Ascending aorta (tissue), 2 donors: ENCODE measurements at regions not wholly inside any gene's neighbourhood (a gene's known extent, or its start where the extent isn't known, plus 50 kb on each side); places are given as distances from the start of the nearest gene placed in this dataset.
A peak's percentile ranks its signal among the peaks of the same experiment; 100 is the strongest.
"Not testable (repeated sequence)": the region's sequence is repeated elsewhere in the genome, so short reads cannot be mapped to it uniquely, and the experiment has no call there.

ENCODE experiments used
- DNase-seq, 2 donors: peaks; one replicate each; pipeline ENCODE4 v3.0.0-alpha.2; 2019; ENCODE audit warnings: low spot score in 2 of 2
- H3K27ac ChIP-seq, 2 donors: fragments of 200-600 bp; sonication (generic); one replicate each; pipeline ENCODE4 v1.5.1; 2016 to 2017; ENCODE audit warnings: mild to moderate bottlenecking in 1 of 2
- H3K27me3 ChIP-seq: fragments of 200-600 bp; sonication (generic); one replicate; pipeline ENCODE4 v1.5.1; 2017
- H3K36me3 ChIP-seq, 2 donors: fragments of 200-600 bp; sonication (generic); one replicate each; pipeline ENCODE4 v1.5.1; 2016
- H3K4me1 ChIP-seq, 2 donors: fragments of 200-600 bp; sonication (generic); one replicate each; pipeline ENCODE4 v1.5.1; 2016 to 2017; ENCODE audit warnings: mild to moderate bottlenecking in 1 of 2
- H3K4me3 ChIP-seq, 2 donors: fragments of 200-600 bp; sonication (generic); one replicate each; pipeline ENCODE4 v1.5.1; 2016 to 2017; ENCODE audit warnings: mild to moderate bottlenecking in 1 of 2
- H3K9me3 ChIP-seq, 2 donors: fragments of 200-600 bp; sonication (generic); one replicate each; pipeline ENCODE4 v1.5.1; 2016
- CTCF ChIP-seq, 3 experiments: fragments of 200-600 bp in 2 of 3; fragments of 450-650 bp in 1 of 3; sonication (generic) in 2 of 3; IDR thresholded peaks; one replicate each; pipeline ENCODE4 v1.5.1; 2016 to 2019; ENCODE audit warnings: antibody characterized with exemption in 3 of 3, mild to moderate bottlenecking in 1 of 3, moderate library complexity in 1 of 3
- intact Hi-C: fragments of 100-400 bp; cut with DNase I; formaldehyde crosslinking; loops from one replicate; pipeline ENCODE4 v1.15.1; 2023

- H3K9me3 ChIP-seq, H3K4me1 ChIP-seq, H3K27ac ChIP-seq, H3K36me3 ChIP-seq, H3K4me3 ChIP-seq, DNase-seq, H3K27me3 ChIP-seq, intact Hi-C loops: not testable (repeated sequence)
Observed at GRCh38 chr5:102154791-102155605, 141.1 kb downstream of the SLCO4C1 start.

- H3K4me1 ChIP-seq: no peaks in the 10 kb centered on the region
- no peak for TF ChIP-seq CTCF (IDR thresholded peaks at IDR 0.05)
- DNase-seq: no peak
- intact Hi-C loops: no loop called here
- no peak overlapping the region for H3K27ac ChIP-seq
- H3K9me3 ChIP-seq: no peaks in the 10 kb centered on the region
- no peaks in the 10 kb centered on the region for H3K27me3 ChIP-seq
- H3K4me3 ChIP-seq: no peak overlapping the region
- H3K36me3 ChIP-seq: no peaks in the 10 kb centered on the region
Observed at GRCh38 chr5:102154291-102154690, 141.8 kb downstream of the SLCO4C1 start.

DNA sequence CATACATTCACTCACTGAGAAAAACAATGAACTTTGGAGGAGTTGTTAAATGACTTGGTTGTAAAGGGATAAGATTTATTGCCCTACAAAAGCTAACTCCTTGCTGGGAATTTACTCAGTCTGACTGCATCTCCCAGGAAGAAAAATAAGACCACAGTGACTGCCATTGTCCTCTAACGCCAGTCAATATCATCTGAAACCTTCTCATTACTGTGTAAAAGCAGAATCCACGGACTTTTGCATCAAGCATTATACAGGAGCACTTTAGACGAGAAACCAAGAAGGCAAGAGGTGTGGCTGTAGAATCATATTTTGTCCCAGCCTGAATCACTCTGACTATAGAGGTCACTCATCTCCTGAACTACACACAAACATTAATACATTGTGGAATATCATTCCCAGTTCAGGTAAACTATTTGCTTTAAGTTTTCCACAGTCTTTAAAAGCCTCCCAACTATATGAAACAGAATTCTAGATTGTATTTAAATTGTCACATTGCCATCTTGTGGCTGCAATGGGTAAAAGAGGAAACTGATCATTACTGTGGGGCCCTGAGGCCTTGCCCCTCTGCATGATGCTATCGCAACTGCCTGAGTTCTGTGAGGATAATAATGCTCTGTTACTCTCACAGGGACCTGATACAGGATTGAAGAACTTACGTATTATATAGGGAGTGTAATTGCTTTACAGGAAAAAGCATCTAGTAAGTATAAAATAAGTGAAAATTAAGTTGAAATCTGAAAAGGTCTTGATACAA, 142.9 kb downstream of the SLCO4C1 start:
- H3K4me3 ChIP-seq: no peak overlapping the region
- H3K27ac ChIP-seq: no peak overlapping the region
- no peaks in the 10 kb centered on the region for H3K4me1 ChIP-seq
- H3K9me3 ChIP-seq: no peaks in the 10 kb centered on the region
- H3K36me3 ChIP-seq: no peaks in the 10 kb centered on the region
- intact Hi-C loops: no loop called here
- no peaks in the 10 kb centered on the region for H3K27me3 ChIP-seq
- DNase-seq: no peak
- TF ChIP-seq CTCF (IDR thresholded peaks at IDR 0.05): peak in 1 of 3 experiments; percentile 24

DNA sequence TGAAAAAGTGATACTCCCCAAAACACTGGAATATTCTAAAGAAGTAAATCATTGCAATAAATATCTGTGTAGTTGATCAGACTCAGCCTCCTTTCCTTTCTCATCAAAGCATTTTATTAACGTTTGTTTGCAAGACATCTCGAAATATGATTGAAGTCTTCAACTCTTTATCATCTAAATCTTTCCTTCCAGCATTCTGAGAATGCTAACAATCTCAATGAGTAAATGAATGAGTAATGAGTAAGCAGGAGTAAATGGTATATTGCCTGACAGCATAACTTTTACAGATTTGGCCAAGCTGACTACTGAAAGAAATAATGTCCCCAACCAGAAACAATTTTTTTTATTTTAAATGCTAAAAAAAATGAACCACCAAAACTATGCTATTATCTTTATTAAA, 157.1 kb downstream of the SLCO4C1 start:
- no peak for TF ChIP-seq CTCF (IDR thresholded peaks at IDR 0.05)
- Histone ChIP-seq H3K4me3 (no peak overlapping the region), H3K4me1 (no peaks in the 10 kb centered on the region), H3K36me3 (no peaks in the 10 kb centered on the region), H3K27ac (no peak overlapping the region), H3K27me3 (no peaks in the 10 kb centered on the region), H3K9me3 (no peaks in the 10 kb centered on the region)
- intact Hi-C loops: no loop called here
- no peak for DNase-seq

DNA sequence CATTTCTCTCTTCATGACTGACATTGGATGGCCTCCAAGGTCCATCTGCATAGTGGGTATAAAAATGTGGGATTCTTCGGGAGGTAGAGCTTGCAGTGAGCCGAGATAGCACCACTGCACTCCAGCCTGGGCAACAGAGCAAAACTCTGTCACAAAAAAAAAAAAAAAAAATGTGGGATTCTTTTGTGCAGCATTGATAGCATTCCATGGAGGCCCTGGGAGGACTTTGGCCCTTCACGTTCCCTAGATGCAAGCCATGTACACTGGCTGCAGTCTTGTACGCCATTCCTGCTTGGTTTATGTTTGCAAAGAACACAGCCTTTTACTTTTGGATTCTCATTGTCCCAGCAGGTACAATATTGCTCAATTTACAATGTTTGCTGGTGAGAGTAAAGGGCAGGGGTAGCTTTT, 157.8 kb downstream of the SLCO4C1 start:
- Histone ChIP-seq H3K4me1 (no peaks in the 10 kb centered on the region), H3K4me3 (no peak overlapping the region), H3K36me3 (no peaks in the 10 kb centered on the region), H3K27ac (no peak overlapping the region), H3K27me3 (no peaks in the 10 kb centered on the region), H3K9me3 (no peaks in the 10 kb centered on the region)
- TF ChIP-seq CTCF (IDR thresholded peaks at IDR 0.05): no peak
- intact Hi-C loops: no loop called here
- DNase-seq: no peak

DNA sequence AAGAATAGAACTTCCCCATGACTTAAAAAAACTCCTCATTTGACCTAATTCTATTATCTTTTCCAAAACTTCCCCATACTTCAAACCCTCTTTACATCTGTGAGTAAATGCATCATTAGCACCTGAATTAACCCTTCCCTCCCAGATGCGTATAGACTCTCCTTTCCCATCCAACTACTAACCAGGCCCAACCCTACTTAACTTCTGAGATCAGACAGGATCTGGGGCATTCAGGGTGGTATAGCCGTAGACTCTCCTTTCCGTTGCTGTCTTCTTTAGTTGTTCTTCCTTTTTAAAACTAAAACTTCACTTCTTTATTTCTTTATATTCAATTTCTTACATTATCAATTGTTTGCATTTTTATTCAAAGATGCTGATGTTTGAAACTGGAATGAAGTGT, 165.2 kb downstream of the SLCO4C1 start:
- no peaks in the 10 kb centered on the region for H3K9me3 ChIP-seq
- H3K4me3 ChIP-seq: no peak overlapping the region
- no peak overlapping the region for H3K27ac ChIP-seq
- no peak for TF ChIP-seq CTCF (IDR thresholded peaks at IDR 0.05)
- no peaks in the 10 kb centered on the region for H3K27me3 ChIP-seq
- no peaks in the 10 kb centered on the region for H3K4me1 ChIP-seq
- intact Hi-C loops: no loop called here
- no peak for DNase-seq
- no peaks in the 10 kb centered on the region for H3K36me3 ChIP-seq
